GM23338 (cell line): ENCODE measurements at regions not wholly inside any gene's neighbourhood (a gene's known extent, or its start where the extent isn't known, plus 50 kb on each side); places are given as distances from the start of the nearest gene placed in this dataset.

Source experiments
- ATAC-seq: fragments of 200-7000 bp; cut with Tn5 transposase; 3 replicates; pipeline ENCODE4 v1.9.1; 2020
- DNase-seq: peaks from one replicate; pipeline ENCODE4 v3.0.0-alpha.2; 2015; ENCODE audit warnings: low spot score
- H2AFZ ChIP-seq: fragments of 200-600 bp; sonication (generic); 2 replicates; pipeline ENCODE4 v1.8.0; 2016; ENCODE audit warnings: antibody characterized with exemption, mild to moderate bottlenecking, moderate library complexity
- H3F3A ChIP-seq: fragments of 200-600 bp; sonication (generic); replicated peaks from 2 replicates; pipeline ENCODE4 v1.8.0; 2017; ENCODE audit warnings: antibody characterized with exemption, mixed run types, low read depth
- H3K27ac ChIP-seq: fragments of 200-600 bp; sonication (generic); 2 replicates; pipeline ENCODE4 v1.6.1; 2016; ENCODE audit warnings: low read depth
- H3K27me3 ChIP-seq: fragments of 200-600 bp; sonication (generic); 2 replicates; pipeline ENCODE4 v1.8.0; 2016; ENCODE audit warnings: mild to moderate bottlenecking, mixed run types, moderate library complexity; ENCODE audit not compliant: insufficient read depth
- H3K36me3 ChIP-seq: fragments of 200-600 bp; sonication (generic); 2 replicates; pipeline ENCODE4 v1.8.0; 2016; ENCODE audit warnings: mild to moderate bottlenecking; ENCODE audit not compliant: insufficient read depth
- H3K4me1 ChIP-seq: fragments of 200-600 bp; sonication (generic); 2 replicates; pipeline ENCODE4 v1.8.0; 2016; ENCODE audit warnings: mild to moderate bottlenecking, moderate library complexity; ENCODE audit not compliant: insufficient read depth
- H3K4me2 ChIP-seq: fragments of 200-600 bp; sonication (generic); 2 replicates; pipeline ENCODE4 v1.7.1; 2017; ENCODE audit warnings: mixed run types
- H3K4me3 ChIP-seq: fragments of 200-600 bp; sonication (generic); 2 replicates; pipeline ENCODE4 v1.6.1; 2016; ENCODE audit warnings: mixed run types
- H3K79me2 ChIP-seq: fragments of 200-600 bp; sonication (generic); replicated peaks from 2 replicates; pipeline ENCODE4 v1.8.0; 2017; ENCODE audit warnings: mild to moderate bottlenecking; ENCODE audit not compliant: insufficient read depth
- H3K9me2 ChIP-seq: fragments of 200-600 bp; sonication (generic); 2 replicates; pipeline ENCODE4 v1.8.0; 2017; ENCODE audit not compliant: insufficient read depth
- H4K20me1 ChIP-seq: fragments of 200-600 bp; sonication (generic); replicated peaks from 2 replicates; pipeline ENCODE4 v1.8.0; 2017; ENCODE audit warnings: mild to moderate bottlenecking; ENCODE audit not compliant: insufficient read depth
- H3K27ac Mint-ChIP-seq: 2 replicates; pipeline ENCODE4 v1.8.0; 2020; ENCODE audit warnings: inconsistent platforms, mild to moderate bottlenecking, moderate library complexity, mixed read lengths
- H3K27me3 Mint-ChIP-seq: 3 replicates; pipeline ENCODE4 v1.8.0; 2022; ENCODE audit warnings: low read depth, mild to moderate bottlenecking, moderate library complexity, mixed read lengths, inconsistent platforms; ENCODE audit not compliant: insufficient read depth, poor library complexity
- H3K36me3 Mint-ChIP-seq: 3 replicates; pipeline ENCODE4 v1.8.0; 2021; ENCODE audit warnings: low read depth, mild to moderate bottlenecking, inconsistent platforms, moderate library complexity, mixed read lengths
- H3K4me1 Mint-ChIP-seq: 3 replicates; pipeline ENCODE4 v1.8.0; 2020; ENCODE audit warnings: mild to moderate bottlenecking, inconsistent platforms, mixed read lengths
- H3K4me3 Mint-ChIP-seq: 3 replicates; pipeline ENCODE4 v1.8.0; 2021; ENCODE audit warnings: moderate library complexity, mild to moderate bottlenecking, inconsistent platforms, mixed read lengths
- H3K9me3 Mint-ChIP-seq: 3 replicates; pipeline ENCODE4 v1.8.0; 2020; ENCODE audit warnings: moderate library complexity, mild to moderate bottlenecking, inconsistent platforms, mixed read lengths
- CREB1 ChIP-seq: fragments of 250-450 bp; sonication (Bioruptor Pico); IDR thresholded peaks from 2 replicates; pipeline ENCODE4 v1.5.0; 2020; ENCODE audit warnings: low read depth, mild to moderate bottlenecking, moderate library complexity
- EZH2 ChIP-seq: fragments of 200-600 bp; sonication (generic); IDR thresholded peaks from one replicate; pipeline ENCODE4 v1.8.0; 2017; ENCODE audit warnings: antibody characterized with exemption, mild to moderate bottlenecking, low read depth; ENCODE audit not compliant: unreplicated experiment
- EZH2phosphoT487 ChIP-seq: fragments of 200-600 bp; sonication (generic); IDR thresholded peaks from one replicate; pipeline ENCODE4 v1.8.1; 2018; ENCODE audit warnings: antibody characterized with exemption; ENCODE audit not compliant: unreplicated experiment
- JUNB ChIP-seq: IDR thresholded peaks from one replicate; pipeline ENCODE4 v1.6.1; 2016; ENCODE audit warnings: antibody characterized with exemption; ENCODE audit not compliant: unreplicated experiment
- NANOG ChIP-seq: IDR thresholded peaks from 2 replicates; pipeline ENCODE4 v1.6.1; 2016; ENCODE audit warnings: antibody characterized with exemption, borderline replicate concordance
- POLR2AphosphoS5 ChIP-seq: IDR thresholded peaks from 2 replicates; pipeline ENCODE4 v1.6.1; 2016; ENCODE audit warnings: antibody characterized with exemption, low read depth
- STAT1 ChIP-seq: IDR thresholded peaks from one replicate; pipeline ENCODE4 v1.6.1; 2016; ENCODE audit warnings: antibody characterized with exemption; ENCODE audit not compliant: unreplicated experiment
- ZNF114 ChIP-seq: fragments of 250-450 bp; sonication (Bioruptor Pico); IDR thresholded peaks from 2 replicates; pipeline ENCODE4 v1.5.0; 2020; ENCODE audit warnings: mild to moderate bottlenecking, moderate library complexity
- ZNF331 ChIP-seq: fragments of 250-450 bp; sonication (Bioruptor Pico); IDR thresholded peaks from 2 replicates; pipeline ENCODE4 v1.5.0; 2020; ENCODE audit warnings: low read depth, mild to moderate bottlenecking, moderate library complexity
- TF ChIP-seq, protein P1 (sequence below), 2 experiments: fragments of 200-600 bp in 1 of 2; sonication (generic) in 1 of 2; conservative IDR thresholded peaks; 2 replicates each; pipeline versions ENCODE4 v1.5.1 to v1.6.1; 2016 to 2017; ENCODE audit warnings: antibody characterized with exemption in 2 of 2, low read depth in 2 of 2, mild to moderate bottlenecking in 2 of 2, moderate library complexity in 1 of 2
- TF ChIP-seq, protein P2 (sequence below): IDR thresholded peaks from 2 replicates; pipeline ENCODE4 v1.6.1; 2016; ENCODE audit warnings: antibody characterized with exemption
- TF ChIP-seq, protein P3 (sequence below): IDR thresholded peaks from one replicate; pipeline ENCODE4 v1.6.1; 2018; ENCODE audit warnings: antibody characterized with exemption; ENCODE audit not compliant: unreplicated experiment
- TF ChIP-seq, protein P4 (sequence below): fragments of 250-450 bp; sonication (Bioruptor Pico); IDR thresholded peaks from 2 replicates; pipeline ENCODE4 v1.5.0; 2020; ENCODE audit warnings: mild to moderate bottlenecking, moderate library complexity

DNA sequence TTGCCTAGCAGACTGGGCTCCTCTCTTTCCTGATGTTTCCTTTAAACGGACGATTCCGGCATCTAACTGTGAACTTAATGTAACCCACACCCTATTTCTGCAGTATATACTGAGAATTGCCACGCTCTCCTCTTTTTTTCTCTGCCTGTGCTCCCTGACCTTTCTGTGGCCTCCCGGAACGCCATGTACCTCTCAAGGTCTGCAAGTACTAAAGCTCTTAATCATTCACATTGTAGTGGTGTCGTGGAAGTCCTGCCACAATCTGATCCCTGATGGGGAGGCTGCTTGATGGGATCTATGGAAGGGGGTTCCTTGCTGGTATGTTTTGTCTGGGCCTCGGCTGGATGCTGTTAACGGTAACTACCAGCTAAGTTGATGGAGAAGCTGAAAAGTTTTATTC lies 302.9 kb upstream of the EPHA5 start:
- Histone ChIP-seq H3K36me3 (no peaks in the 10 kb centered on the region; the same call in 1 of the 2 replicates), H3K79me2 (no peaks in the 10 kb centered on the region), H3K9me2 (no peaks in the 10 kb centered on the region), H3K27ac (no peak overlapping the region), H2AFZ (peak overlapping the region; percentile 69), H3K4me1 (no peaks in the 10 kb centered on the region), H3F3A (no peaks in the 10 kb centered on the region), H3K4me2 (no peak overlapping the region), H3K4me3 (no peak overlapping the region), H4K20me1 (no peaks in the 10 kb centered on the region), H3K27me3 (no peaks in the 10 kb centered on the region)
- no peak overlapping the region for H3K4me3 Mint-ChIP-seq
- peaks cover 10% of the 10 kb centered on the region for H3K9me3 Mint-ChIP-seq
- no peak overlapping the region for H3K27ac Mint-ChIP-seq
- TF ChIP-seq POLR2AphosphoS5 (no peak), STAT1 (no peak), EZH2phosphoT487 (no peak), ZNF114 (no peak), CREB1 (CRISPR knock-in tag) (no peak), NANOG (no peak), ZNF331 (no peak), EZH2 (no peak), JUNB (no peak)
- TF ChIP-seq, protein P1, sequence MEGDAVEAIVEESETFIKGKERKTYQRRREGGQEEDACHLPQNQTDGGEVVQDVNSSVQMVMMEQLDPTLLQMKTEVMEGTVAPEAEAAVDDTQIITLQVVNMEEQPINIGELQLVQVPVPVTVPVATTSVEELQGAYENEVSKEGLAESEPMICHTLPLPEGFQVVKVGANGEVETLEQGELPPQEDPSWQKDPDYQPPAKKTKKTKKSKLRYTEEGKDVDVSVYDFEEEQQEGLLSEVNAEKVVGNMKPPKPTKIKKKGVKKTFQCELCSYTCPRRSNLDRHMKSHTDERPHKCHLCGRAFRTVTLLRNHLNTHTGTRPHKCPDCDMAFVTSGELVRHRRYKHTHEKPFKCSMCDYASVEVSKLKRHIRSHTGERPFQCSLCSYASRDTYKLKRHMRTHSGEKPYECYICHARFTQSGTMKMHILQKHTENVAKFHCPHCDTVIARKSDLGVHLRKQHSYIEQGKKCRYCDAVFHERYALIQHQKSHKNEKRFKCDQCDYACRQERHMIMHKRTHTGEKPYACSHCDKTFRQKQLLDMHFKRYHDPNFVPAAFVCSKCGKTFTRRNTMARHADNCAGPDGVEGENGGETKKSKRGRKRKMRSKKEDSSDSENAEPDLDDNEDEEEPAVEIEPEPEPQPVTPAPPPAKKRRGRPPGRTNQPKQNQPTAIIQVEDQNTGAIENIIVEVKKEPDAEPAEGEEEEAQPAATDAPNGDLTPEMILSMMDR (conservative IDR thresholded peaks at IDR 0.05; ENCODE audit: low read depth in 2 of 2) = no peak
- TF ChIP-seq, protein P2, sequence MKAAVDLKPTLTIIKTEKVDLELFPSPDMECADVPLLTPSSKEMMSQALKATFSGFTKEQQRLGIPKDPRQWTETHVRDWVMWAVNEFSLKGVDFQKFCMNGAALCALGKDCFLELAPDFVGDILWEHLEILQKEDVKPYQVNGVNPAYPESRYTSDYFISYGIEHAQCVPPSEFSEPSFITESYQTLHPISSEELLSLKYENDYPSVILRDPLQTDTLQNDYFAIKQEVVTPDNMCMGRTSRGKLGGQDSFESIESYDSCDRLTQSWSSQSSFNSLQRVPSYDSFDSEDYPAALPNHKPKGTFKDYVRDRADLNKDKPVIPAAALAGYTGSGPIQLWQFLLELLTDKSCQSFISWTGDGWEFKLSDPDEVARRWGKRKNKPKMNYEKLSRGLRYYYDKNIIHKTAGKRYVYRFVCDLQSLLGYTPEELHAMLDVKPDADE = no peak
- TF ChIP-seq, protein P3, sequence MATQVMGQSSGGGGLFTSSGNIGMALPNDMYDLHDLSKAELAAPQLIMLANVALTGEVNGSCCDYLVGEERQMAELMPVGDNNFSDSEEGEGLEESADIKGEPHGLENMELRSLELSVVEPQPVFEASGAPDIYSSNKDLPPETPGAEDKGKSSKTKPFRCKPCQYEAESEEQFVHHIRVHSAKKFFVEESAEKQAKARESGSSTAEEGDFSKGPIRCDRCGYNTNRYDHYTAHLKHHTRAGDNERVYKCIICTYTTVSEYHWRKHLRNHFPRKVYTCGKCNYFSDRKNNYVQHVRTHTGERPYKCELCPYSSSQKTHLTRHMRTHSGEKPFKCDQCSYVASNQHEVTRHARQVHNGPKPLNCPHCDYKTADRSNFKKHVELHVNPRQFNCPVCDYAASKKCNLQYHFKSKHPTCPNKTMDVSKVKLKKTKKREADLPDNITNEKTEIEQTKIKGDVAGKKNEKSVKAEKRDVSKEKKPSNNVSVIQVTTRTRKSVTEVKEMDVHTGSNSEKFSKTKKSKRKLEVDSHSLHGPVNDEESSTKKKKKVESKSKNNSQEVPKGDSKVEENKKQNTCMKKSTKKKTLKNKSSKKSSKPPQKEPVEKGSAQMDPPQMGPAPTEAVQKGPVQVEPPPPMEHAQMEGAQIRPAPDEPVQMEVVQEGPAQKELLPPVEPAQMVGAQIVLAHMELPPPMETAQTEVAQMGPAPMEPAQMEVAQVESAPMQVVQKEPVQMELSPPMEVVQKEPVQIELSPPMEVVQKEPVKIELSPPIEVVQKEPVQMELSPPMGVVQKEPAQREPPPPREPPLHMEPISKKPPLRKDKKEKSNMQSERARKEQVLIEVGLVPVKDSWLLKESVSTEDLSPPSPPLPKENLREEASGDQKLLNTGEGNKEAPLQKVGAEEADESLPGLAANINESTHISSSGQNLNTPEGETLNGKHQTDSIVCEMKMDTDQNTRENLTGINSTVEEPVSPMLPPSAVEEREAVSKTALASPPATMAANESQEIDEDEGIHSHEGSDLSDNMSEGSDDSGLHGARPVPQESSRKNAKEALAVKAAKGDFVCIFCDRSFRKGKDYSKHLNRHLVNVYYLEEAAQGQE = no peak
- TF ChIP-seq, protein P4, sequence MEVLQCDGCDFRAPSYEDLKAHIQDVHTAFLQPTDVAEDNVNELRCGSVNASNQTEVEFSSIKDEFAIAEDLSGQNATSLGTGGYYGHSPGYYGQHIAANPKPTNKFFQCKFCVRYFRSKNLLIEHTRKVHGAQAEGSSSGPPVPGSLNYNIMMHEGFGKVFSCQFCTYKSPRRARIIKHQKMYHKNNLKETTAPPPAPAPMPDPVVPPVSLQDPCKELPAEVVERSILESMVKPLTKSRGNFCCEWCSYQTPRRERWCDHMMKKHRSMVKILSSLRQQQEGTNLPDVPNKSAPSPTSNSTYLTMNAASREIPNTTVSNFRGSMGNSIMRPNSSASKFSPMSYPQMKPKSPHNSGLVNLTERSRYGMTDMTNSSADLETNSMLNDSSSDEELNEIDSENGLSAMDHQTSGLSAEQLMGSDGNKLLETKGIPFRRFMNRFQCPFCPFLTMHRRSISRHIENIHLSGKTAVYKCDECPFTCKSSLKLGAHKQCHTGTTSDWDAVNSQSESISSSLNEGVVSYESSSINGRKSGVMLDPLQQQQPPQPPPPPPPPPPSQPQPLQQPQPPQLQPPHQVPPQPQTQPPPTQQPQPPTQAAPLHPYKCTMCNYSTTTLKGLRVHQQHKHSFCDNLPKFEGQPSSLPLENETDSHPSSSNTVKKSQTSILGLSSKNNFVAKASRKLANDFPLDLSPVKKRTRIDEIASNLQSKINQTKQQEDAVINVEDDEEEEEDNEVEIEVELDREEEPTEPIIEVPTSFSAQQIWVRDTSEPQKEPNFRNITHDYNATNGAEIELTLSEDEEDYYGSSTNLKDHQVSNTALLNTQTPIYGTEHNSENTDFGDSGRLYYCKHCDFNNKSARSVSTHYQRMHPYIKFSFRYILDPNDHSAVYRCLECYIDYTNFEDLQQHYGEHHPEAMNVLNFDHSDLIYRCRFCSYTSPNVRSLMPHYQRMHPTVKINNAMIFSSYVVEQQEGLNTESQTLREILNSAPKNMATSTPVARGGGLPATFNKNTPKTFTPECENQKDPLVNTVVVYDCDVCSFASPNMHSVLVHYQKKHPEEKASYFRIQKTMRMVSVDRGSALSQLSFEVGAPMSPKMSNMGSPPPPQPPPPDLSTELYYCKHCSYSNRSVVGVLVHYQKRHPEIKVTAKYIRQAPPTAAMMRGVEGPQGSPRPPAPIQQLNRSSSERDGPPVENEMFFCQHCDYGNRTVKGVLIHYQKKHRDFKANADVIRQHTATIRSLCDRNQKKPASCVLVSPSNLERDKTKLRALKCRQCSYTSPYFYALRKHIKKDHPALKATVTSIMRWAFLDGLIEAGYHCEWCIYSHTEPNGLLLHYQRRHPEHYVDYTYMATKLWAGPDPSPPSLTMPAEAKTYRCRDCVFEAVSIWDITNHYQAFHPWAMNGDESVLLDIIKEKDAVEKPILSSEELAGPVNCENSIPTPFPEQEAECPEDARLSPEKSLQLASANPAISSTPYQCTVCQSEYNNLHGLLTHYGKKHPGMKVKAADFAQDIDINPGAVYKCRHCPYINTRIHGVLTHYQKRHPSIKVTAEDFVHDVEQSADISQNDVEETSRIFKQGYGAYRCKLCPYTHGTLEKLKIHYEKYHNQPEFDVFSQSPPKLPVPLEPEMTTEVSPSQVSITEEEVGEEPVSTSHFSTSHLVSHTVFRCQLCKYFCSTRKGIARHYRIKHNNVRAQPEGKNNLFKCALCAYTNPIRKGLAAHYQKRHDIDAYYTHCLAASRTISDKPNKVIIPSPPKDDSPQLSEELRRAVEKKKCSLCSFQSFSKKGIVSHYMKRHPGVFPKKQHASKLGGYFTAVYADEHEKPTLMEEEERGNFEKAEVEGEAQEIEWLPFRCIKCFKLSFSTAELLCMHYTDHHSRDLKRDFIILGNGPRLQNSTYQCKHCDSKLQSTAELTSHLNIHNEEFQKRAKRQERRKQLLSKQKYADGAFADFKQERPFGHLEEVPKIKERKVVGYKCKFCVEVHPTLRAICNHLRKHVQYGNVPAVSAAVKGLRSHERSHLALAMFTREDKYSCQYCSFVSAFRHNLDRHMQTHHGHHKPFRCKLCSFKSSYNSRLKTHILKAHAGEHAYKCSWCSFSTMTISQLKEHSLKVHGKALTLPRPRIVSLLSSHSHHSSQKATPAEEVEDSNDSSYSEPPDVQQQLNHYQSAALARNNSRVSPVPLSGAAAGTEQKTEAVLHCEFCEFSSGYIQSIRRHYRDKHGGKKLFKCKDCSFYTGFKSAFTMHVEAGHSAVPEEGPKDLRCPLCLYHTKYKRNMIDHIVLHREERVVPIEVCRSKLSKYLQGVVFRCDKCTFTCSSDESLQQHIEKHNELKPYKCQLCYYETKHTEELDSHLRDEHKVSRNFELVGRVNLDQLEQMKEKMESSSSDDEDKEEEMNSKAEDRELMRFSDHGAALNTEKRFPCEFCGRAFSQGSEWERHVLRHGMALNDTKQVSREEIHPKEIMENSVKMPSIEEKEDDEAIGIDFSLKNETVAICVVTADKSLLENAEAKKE (CRISPR knock-in tag) = no peak
- ATAC-seq (no peak), DNase-seq (no peak)
- H3K27me3 Mint-ChIP-seq = no peaks in the 10 kb centered on the region
- H3K4me1 Mint-ChIP-seq = no peaks in the 10 kb centered on the region
- peaks cover 9% of the 10 kb centered on the region for H3K36me3 Mint-ChIP-seq
